ENCODE measurements at regions not wholly inside any gene's neighbourhood (a gene's known extent, or its start where the extent isn't known, plus 50 kb on each side); places are given as distances from the start of the nearest gene placed in this dataset.
A peak's percentile ranks its signal among the peaks of the same experiment; 100 is the strongest.

- H3K36me3 Mint-ChIP-seq (ENCODE audit: insufficient read depth, unreplicated experiment), result no peaks in the 10 kb centered on the region
- no peaks in the 10 kb centered on the region for H3K9me3 ChIP-seq
- ChIA-PET CTCF (no interaction called here), POLR2A (no interaction called here)
- DNase-seq, result no peak
- H3K36me3 ChIP-seq (ENCODE audit: control insufficient read depth, insufficient read depth, low read length), result no peaks in the 10 kb centered on the region
- no peaks in the 10 kb centered on the region for H3K9me3 Mint-ChIP-seq (ENCODE audit: unreplicated experiment)
- H3K4me1 ChIP-seq, result peaks cover 5% of the 10 kb centered on the region; the same call in 1 of the 2 replicates
- peaks cover 3% of the 10 kb centered on the region for H3K27me3 Mint-ChIP-seq (ENCODE audit: insufficient read depth, unreplicated experiment)
- intact Hi-C loops (cut with micrococcal nuclease; ENCODE audit: unreplicated experiment), result no loop called here
- no peak overlapping the region for H3K4me3 Mint-ChIP-seq (ENCODE audit: unreplicated experiment)
- H3K27me3 ChIP-seq (replicated peaks; ENCODE audit: control insufficient read depth, insufficient read depth, low read length), result no peaks in the 10 kb centered on the region
- peaks cover 6% of the 10 kb centered on the region for H3K4me1 Mint-ChIP-seq (ENCODE audit: low read depth, unreplicated experiment)
- TF ChIP-seq CTCF (IDR thresholded peaks at IDR 0.05; ENCODE audit: insufficient read depth in 1 of 2, low read depth in 1 of 2, low read length in 1 of 2, severe bottlenecking in 1 of 2, unreplicated experiment in 1 of 2), result no peak
- H3K4me3 ChIP-seq (ENCODE audit: low read depth, low read length), result no peak overlapping the region
- no peak overlapping the region for H3K27ac Mint-ChIP-seq (ENCODE audit: unreplicated experiment)
- BruUV-seq (replicated peaks), result no TSS peak
Measured at GRCh38 chr1:199776768-199777497, 250.6 kb upstream of the NR5A2 start.

GRCh38 chr1:199778324-199778955 lies 249.1 kb upstream of the NR5A2 start:
- no peaks in the 10 kb centered on the region for H3K36me3 ChIP-seq (ENCODE audit: control insufficient read depth, insufficient read depth, low read length)
- Mint-ChIP-seq H3K9me3 (ENCODE audit: unreplicated experiment) (no peaks in the 10 kb centered on the region), H3K27me3 (ENCODE audit: insufficient read depth, unreplicated experiment) (peaks cover 3% of the 10 kb centered on the region), H3K27ac (ENCODE audit: unreplicated experiment) (no peak overlapping the region), H3K4me3 (ENCODE audit: unreplicated experiment) (no peak overlapping the region), H3K4me1 (ENCODE audit: low read depth, unreplicated experiment) (peaks cover 6% of the 10 kb centered on the region), H3K36me3 (ENCODE audit: insufficient read depth, unreplicated experiment) (no peaks in the 10 kb centered on the region)
- no TSS peak for BruUV-seq (replicated peaks)
- ChIA-PET CTCF (no interaction called here), POLR2A (no interaction called here)
- DNase-seq, result peak; percentile 11 to 55
- H3K4me3 ChIP-seq (ENCODE audit: low read depth, low read length), result no peak overlapping the region
- H3K4me1 ChIP-seq, result peaks cover 5% of the 10 kb centered on the region; the same call in 1 of the 2 replicates
- H3K9me3 ChIP-seq, result no peaks in the 10 kb centered on the region
- TF ChIP-seq CTCF (IDR thresholded peaks at IDR 0.05; ENCODE audit: insufficient read depth in 1 of 2, low read depth in 1 of 2, low read length in 1 of 2, severe bottlenecking in 1 of 2, unreplicated experiment in 1 of 2), result no peak
- intact Hi-C loops (cut with micrococcal nuclease; ENCODE audit: unreplicated experiment), result no loop called here
- no peaks in the 10 kb centered on the region for H3K27me3 ChIP-seq (replicated peaks; ENCODE audit: control insufficient read depth, insufficient read depth, low read length)

- CTCF ChIA-PET, result no interaction called here
- H3K4me1 ChIP-seq, result peaks cover 5% of the 10 kb centered on the region; the same call in 1 of the 2 replicates
- no peak for TF ChIP-seq CTCF (IDR thresholded peaks at IDR 0.05; ENCODE audit: insufficient read depth in 1 of 2, low read depth in 1 of 2, low read length in 1 of 2, severe bottlenecking in 1 of 2, unreplicated experiment in 1 of 2)
Measured at GRCh38 chr1:199780091-199780490, 247.4 kb upstream of the NR5A2 start.

More at GRCh38 chr1:199780091-199780490, 247.4 kb upstream of the NR5A2 start:
- H3K27me3 Mint-ChIP-seq (ENCODE audit: insufficient read depth, unreplicated experiment), result no peaks in the 10 kb centered on the region
- Histone ChIP-seq H3K27me3 (replicated peaks; ENCODE audit: control insufficient read depth, insufficient read depth, low read length) (no peaks in the 10 kb centered on the region), H3K9me3 (no peaks in the 10 kb centered on the region), H3K4me3 (ENCODE audit: low read depth, low read length) (no peak overlapping the region), H3K36me3 (ENCODE audit: control insufficient read depth, insufficient read depth, low read length) (no peaks in the 10 kb centered on the region)
- no peaks in the 10 kb centered on the region for H3K36me3 Mint-ChIP-seq (ENCODE audit: insufficient read depth, unreplicated experiment)
- no peak overlapping the region for H3K27ac Mint-ChIP-seq (ENCODE audit: unreplicated experiment)
- no peak for DNase-seq
- no peak overlapping the region for H3K4me3 Mint-ChIP-seq (ENCODE audit: unreplicated experiment)
- H3K9me3 Mint-ChIP-seq (ENCODE audit: unreplicated experiment), result no peaks in the 10 kb centered on the region
- intact Hi-C loops (cut with micrococcal nuclease; ENCODE audit: unreplicated experiment), result no loop called here
- peaks cover 6% of the 10 kb centered on the region for H3K4me1 Mint-ChIP-seq (ENCODE audit: low read depth, unreplicated experiment)
- BruUV-seq (replicated peaks), result no TSS peak
- POLR2A ChIA-PET, result no interaction called here

Measured in Caco-2 (cell line).